Natural killer cell (primary cell): ENCODE measurements at regions not wholly inside any gene's neighbourhood (a gene's known extent, or its start where the extent isn't known, plus 50 kb on each side); places are given as distances from the start of the nearest gene placed in this dataset.

Experiments used
- ATAC-seq, 3 donors: fragments of 150-1000 bp in 2 of 3; fragments of 200-7000 bp in 1 of 3; cut with Tn5 transposase; 1 replicate in 1 of 3; 2 replicates in 2 of 3; pipeline ENCODE4 v1.10.0; 2021; ENCODE audit warnings: mild to moderate bottlenecking in 2 of 3, moderate library complexity in 2 of 3
- DNase-seq, 2 donors: peaks; one replicate each; pipeline versions ENCODE4 v3.0.0 to v3.0.0-alpha.2; 2013 to 2021; ENCODE audit warnings: mixed read lengths in 1 of 2
- H3K27ac ChIP-seq: one replicate; pipeline ENCODE4 v1.5.1; 2013; ENCODE audit warnings: mild to moderate bottlenecking, low read length
- H3K27me3 ChIP-seq: one replicate; pipeline ENCODE4 v1.6.1; 2013; ENCODE audit warnings: low read length; ENCODE audit not compliant: control insufficient read depth, insufficient read depth
- H3K36me3 ChIP-seq: one replicate; pipeline ENCODE4 v1.6.1; 2013; ENCODE audit warnings: low read length; ENCODE audit not compliant: control insufficient read depth, insufficient read depth
- H3K4me1 ChIP-seq: one replicate; pipeline ENCODE4 v1.6.1; 2013; ENCODE audit warnings: low read length; ENCODE audit not compliant: control insufficient read depth, insufficient read depth
- H3K4me3 ChIP-seq: one replicate; pipeline ENCODE4 v1.5.1; 2013; ENCODE audit warnings: low read length
- H3K9me3 ChIP-seq: one replicate; pipeline ENCODE4 v1.6.1; 2013; ENCODE audit warnings: low read length; ENCODE audit not compliant: control insufficient read depth, insufficient read depth
- H3K27ac Mint-ChIP-seq, 2 donors: one replicate each; pipeline ENCODE4 v1.8.0; 2022; ENCODE audit warnings: mild to moderate bottlenecking in 2 of 2, mixed read lengths in 2 of 2, moderate library complexity in 1 of 2
- H3K27me3 Mint-ChIP-seq, 2 donors: one replicate each; pipeline ENCODE4 v1.8.0; 2022; ENCODE audit warnings: low read depth in 2 of 2, mixed read lengths in 2 of 2
- H3K36me3 Mint-ChIP-seq: one replicate; pipeline ENCODE4 v1.8.0; 2022; ENCODE audit warnings: mixed read lengths
- H3K4me1 Mint-ChIP-seq, 2 donors: one replicate each; pipeline ENCODE4 v1.8.0; 2022; ENCODE audit warnings: mixed read lengths in 2 of 2
- H3K4me3 Mint-ChIP-seq: one replicate; pipeline ENCODE4 v1.8.0; 2022; ENCODE audit warnings: mild to moderate bottlenecking, moderate library complexity, mixed read lengths
- H3K9me3 Mint-ChIP-seq, 2 donors: one replicate each; pipeline ENCODE4 v1.8.0; 2022; ENCODE audit warnings: mixed read lengths in 2 of 2
- CTCF ChIP-seq: fragments of 200-600 bp; IDR thresholded peaks from one replicate; pipeline ENCODE4 v1.8.0; 2022; ENCODE audit warnings: antibody characterized with exemption
- WGBS: methylation state at CpG from one replicate; pipeline ENCODE4 v1.1.7; 2013; ENCODE audit warnings: missing lambda C conversion rate; ENCODE audit not compliant: insufficient coverage; 5-methylcytosine and 5-hydroxymethylcytosine counted together
- intact Hi-C: fragments of 100-400 bp; cut with micrococcal nuclease; formaldehyde crosslinking; loops from one replicate; pipeline ENCODE4 v1.14.2; 2022

GRCh38 chr6:1018041-1018440, 293.9 kb upstream of the FOXQ1 start:
- H3K36me3 ChIP-seq: no peaks in the 10 kb centered on the region
- Mint-ChIP-seq H3K4me3 (no peak overlapping the region), H3K27me3 (peaks cover 6 to 12% of the 10 kb centered on the region in 2 donors), H3K27ac (no peak overlapping the region), H3K9me3 (peaks cover 0 to 2% of the 10 kb centered on the region in 2 donors), H3K36me3 (no peaks in the 10 kb centered on the region), H3K4me1 (no peaks in the 10 kb centered on the region)
- no peaks in the 10 kb centered on the region for H3K27me3 ChIP-seq
- 80% methylated on average over 1 of the region's 3 CpGs for WGBS
- DNase-seq (no peak), ATAC-seq (no peak)
- no peak for TF ChIP-seq CTCF
- H3K27ac ChIP-seq: no peak overlapping the region
- intact Hi-C loops: no loop called here
- no peaks in the 10 kb centered on the region for H3K9me3 ChIP-seq
- no peak overlapping the region for H3K4me3 ChIP-seq
- no peaks in the 10 kb centered on the region for H3K4me1 ChIP-seq

- H3K4me3 Mint-ChIP-seq: no peak overlapping the region
- Histone ChIP-seq H3K4me1 (no peaks in the 10 kb centered on the region), H3K9me3 (no peaks in the 10 kb centered on the region), H3K27me3 (no peaks in the 10 kb centered on the region), H3K27ac (no peak overlapping the region), H3K36me3 (no peaks in the 10 kb centered on the region), H3K4me3 (no peak overlapping the region)
- TF ChIP-seq CTCF: no peak
- no peaks in the 10 kb centered on the region for H3K36me3 Mint-ChIP-seq
- H3K27me3 Mint-ChIP-seq: peaks cover 6 to 12% of the 10 kb centered on the region in 2 donors
- intact Hi-C loops: no loop called here
- no peak overlapping the region for H3K27ac Mint-ChIP-seq
- 75% methylated on average over 18 of the region's 18 CpGs for WGBS
- ATAC-seq: no peak
- H3K9me3 Mint-ChIP-seq: peaks cover 0 to 1% of the 10 kb centered on the region in 2 donors
- no peak for DNase-seq
- no peaks in the 10 kb centered on the region for H3K4me1 Mint-ChIP-seq
These were observed 295.3 kb upstream of the FOXQ1 start for GRCh38 chr6:1016329-1017302.

- no peaks in the 10 kb centered on the region for H3K27me3 ChIP-seq
These were observed 296.1 kb upstream of the FOXQ1 start for GRCh38 chr6:1015825-1016224.

More at GRCh38 chr6:1015825-1016224, 296.1 kb upstream of the FOXQ1 start:
- intact Hi-C loops: no loop called here
- Mint-ChIP-seq H3K27me3 (peaks cover 6 to 14% of the 10 kb centered on the region in 2 donors), H3K36me3 (no peaks in the 10 kb centered on the region), H3K4me1 (no peaks in the 10 kb centered on the region), H3K9me3 (no peaks in the 10 kb centered on the region), H3K27ac (no peak overlapping the region), H3K4me3 (no peak overlapping the region)
- DNase-seq (no peak), ATAC-seq (no peak)
- H3K4me1 ChIP-seq: no peaks in the 10 kb centered on the region
- no peak for TF ChIP-seq CTCF
- no peak overlapping the region for H3K4me3 ChIP-seq
- H3K9me3 ChIP-seq: no peaks in the 10 kb centered on the region
- no peak overlapping the region for H3K27ac ChIP-seq
- H3K36me3 ChIP-seq: no peaks in the 10 kb centered on the region
